Type B pancreatic cell (in vitro differentiated cells): ENCODE measurements at regions not wholly inside any gene's neighbourhood (a gene's known extent, or its start where the extent isn't known, plus 50 kb on each side); places are given as distances from the start of the nearest gene placed in this dataset.

ENCODE experiments used
- DNase-seq: peaks from one replicate; pipeline ENCODE4 v3.0.0; 2021; ENCODE audit warnings: mixed read lengths; ENCODE audit not compliant: unreplicated experiment; ENCODE audit errors: extremely low spot score
- H3K27ac Mint-ChIP-seq: 2 replicates; pipeline ENCODE4 v1.8.0; 2021; ENCODE audit warnings: mild to moderate bottlenecking, mixed read lengths
- H3K27me3 Mint-ChIP-seq: 2 replicates; pipeline ENCODE4 v1.8.0; 2021; ENCODE audit warnings: mixed read lengths
- H3K36me3 Mint-ChIP-seq: 2 replicates; pipeline ENCODE4 v1.8.0; 2021; ENCODE audit warnings: mixed read lengths
- H3K4me1 Mint-ChIP-seq: one replicate; pipeline ENCODE4 v1.8.0; 2021; ENCODE audit warnings: mixed read lengths; ENCODE audit not compliant: unreplicated experiment
- H3K4me3 Mint-ChIP-seq: 2 replicates; pipeline ENCODE4 v1.8.0; 2021; ENCODE audit warnings: mild to moderate bottlenecking, mixed read lengths
- H3K9me3 Mint-ChIP-seq: 2 replicates; pipeline ENCODE4 v1.8.0; 2021; ENCODE audit warnings: mixed read lengths
- TF ChIP-seq, protein P1 (sequence below): fragments of 200-600 bp; sonication (generic); conservative IDR thresholded peaks from 2 replicates; pipeline ENCODE4 v1.5.0; 2021; ENCODE audit warnings: antibody characterized with exemption, mild to moderate bottlenecking

DNA sequence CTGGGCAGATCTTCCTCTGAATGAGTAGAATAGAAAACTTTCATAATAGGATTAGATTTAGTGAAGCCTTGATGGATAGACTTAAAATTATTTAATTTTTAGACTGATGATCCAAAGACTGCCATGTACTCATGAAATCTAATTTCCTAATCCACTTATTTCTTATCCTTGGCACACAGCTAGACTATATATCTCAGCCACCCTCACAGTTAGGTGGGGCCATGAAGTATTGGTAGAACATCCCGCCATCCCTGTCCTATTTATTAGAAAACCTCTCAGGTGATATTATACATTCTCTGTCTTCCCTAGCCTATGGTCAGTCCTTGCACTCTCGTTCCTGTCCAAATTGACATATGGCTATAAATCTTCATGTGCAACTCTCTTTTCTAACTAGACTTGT lies 110.9 kb downstream of the FAM170A start:
- no peaks in the 10 kb centered on the region for H3K9me3 Mint-ChIP-seq
- H3K36me3 Mint-ChIP-seq: no peaks in the 10 kb centered on the region
- no peak overlapping the region for H3K27ac Mint-ChIP-seq
- H3K27me3 Mint-ChIP-seq: no peaks in the 10 kb centered on the region
- H3K4me1 Mint-ChIP-seq: no peaks in the 10 kb centered on the region
- TF ChIP-seq, protein P1, sequence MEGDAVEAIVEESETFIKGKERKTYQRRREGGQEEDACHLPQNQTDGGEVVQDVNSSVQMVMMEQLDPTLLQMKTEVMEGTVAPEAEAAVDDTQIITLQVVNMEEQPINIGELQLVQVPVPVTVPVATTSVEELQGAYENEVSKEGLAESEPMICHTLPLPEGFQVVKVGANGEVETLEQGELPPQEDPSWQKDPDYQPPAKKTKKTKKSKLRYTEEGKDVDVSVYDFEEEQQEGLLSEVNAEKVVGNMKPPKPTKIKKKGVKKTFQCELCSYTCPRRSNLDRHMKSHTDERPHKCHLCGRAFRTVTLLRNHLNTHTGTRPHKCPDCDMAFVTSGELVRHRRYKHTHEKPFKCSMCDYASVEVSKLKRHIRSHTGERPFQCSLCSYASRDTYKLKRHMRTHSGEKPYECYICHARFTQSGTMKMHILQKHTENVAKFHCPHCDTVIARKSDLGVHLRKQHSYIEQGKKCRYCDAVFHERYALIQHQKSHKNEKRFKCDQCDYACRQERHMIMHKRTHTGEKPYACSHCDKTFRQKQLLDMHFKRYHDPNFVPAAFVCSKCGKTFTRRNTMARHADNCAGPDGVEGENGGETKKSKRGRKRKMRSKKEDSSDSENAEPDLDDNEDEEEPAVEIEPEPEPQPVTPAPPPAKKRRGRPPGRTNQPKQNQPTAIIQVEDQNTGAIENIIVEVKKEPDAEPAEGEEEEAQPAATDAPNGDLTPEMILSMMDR: no peak
- no peak overlapping the region for H3K4me3 Mint-ChIP-seq
- no peak for DNase-seq

DNA sequence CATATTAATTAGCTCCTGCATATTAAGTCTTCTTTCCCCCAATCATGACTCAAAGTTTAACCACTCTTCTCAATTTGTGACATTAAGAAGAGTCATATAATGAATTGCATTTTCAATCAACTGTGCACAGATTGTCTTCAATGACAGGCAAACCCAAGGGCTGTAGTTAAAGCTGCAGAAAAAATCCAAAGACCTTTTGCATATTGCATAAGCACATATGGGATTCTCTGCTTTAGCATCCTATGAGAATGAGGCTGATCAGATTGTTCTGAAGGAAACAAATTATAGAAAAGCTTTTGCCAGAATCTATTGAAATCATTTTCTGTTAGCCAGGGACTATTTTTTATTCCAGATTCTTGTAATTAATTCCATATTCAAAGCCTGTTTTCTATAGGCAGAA lies 112.3 kb downstream of the FAM170A start:
- Mint-ChIP-seq H3K9me3 (no peaks in the 10 kb centered on the region), H3K4me3 (no peak overlapping the region), H3K27ac (no peak overlapping the region), H3K36me3 (no peaks in the 10 kb centered on the region), H3K27me3 (no peaks in the 10 kb centered on the region), H3K4me1 (no peaks in the 10 kb centered on the region)
- TF ChIP-seq, protein P1: no peak
- DNase-seq: no peak

DNA sequence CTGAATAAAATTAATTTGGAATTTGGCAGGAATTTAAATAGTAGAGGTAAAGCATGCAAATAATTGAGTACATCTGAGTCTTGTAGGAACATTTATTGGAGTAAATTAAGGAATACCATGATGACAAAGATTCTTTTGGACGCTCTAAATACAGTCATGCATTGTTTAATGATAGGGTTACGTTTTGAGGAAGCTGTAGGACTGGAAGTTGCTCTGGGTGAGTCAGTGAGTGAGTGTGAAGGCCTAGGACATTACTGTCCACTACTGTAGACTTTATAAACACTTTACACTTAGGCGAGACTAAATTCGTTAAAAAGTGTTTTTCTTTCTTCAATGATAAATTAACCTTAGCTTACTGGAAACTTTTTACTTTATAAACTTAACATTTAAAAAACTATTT lies 113.0 kb downstream of the FAM170A start:
- no peak overlapping the region for H3K27ac Mint-ChIP-seq
- no peaks in the 10 kb centered on the region for H3K9me3 Mint-ChIP-seq
- no peaks in the 10 kb centered on the region for H3K27me3 Mint-ChIP-seq
- H3K4me1 Mint-ChIP-seq: no peaks in the 10 kb centered on the region
- H3K36me3 Mint-ChIP-seq: no peaks in the 10 kb centered on the region
- TF ChIP-seq, protein P1: no peak
- no peak overlapping the region for H3K4me3 Mint-ChIP-seq
- DNase-seq: no peak

DNA sequence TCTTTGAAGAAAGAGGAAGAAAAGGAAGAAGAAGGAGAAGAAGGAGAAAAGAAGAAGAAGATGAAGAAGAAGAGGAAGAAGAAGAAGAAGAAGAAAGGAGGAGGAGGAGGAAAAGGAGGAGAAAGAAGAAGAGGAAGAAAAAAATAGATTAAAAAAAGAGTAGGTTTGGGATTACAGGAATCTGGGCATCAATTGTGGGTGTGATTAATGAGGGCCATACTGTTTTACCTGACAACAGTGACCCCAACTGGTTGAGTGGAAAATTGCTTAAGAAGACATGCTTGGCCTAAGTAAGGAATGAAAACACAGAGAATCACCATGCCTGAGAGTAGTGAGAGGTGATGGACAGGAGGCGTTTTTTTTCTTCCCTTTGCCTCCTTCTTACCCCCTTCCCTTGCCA lies 114.6 kb downstream of the FAM170A start:
- no peak overlapping the region for H3K27ac Mint-ChIP-seq
- TF ChIP-seq, protein P1: peak; percentile 72
- H3K27me3 Mint-ChIP-seq: no peaks in the 10 kb centered on the region
- H3K36me3 Mint-ChIP-seq: no peaks in the 10 kb centered on the region
- no peaks in the 10 kb centered on the region for H3K9me3 Mint-ChIP-seq
- DNase-seq: no peak
- H3K4me1 Mint-ChIP-seq: no peaks in the 10 kb centered on the region
- no peak overlapping the region for H3K4me3 Mint-ChIP-seq

DNA sequence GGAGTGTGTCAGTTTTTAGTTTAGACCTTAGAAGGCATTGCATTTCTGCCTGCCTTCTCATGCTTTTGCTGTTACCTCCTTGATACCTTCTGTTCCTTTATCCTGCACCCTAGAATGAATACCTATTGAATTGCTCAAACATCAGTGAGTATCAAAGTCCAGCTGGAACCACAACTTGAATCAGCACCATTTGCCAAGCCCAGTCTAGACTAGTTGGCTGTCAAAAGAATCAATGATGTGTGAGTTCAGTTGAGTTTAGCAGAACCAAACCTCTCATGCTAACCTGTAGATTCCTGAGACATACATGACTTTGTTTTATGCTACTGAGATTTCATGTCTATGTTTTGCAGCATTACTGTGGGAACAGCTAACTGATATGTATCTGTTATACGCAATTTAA lies 116.6 kb downstream of the FAM170A start:
- TF ChIP-seq, protein P1: no peak
- Mint-ChIP-seq H3K27me3 (no peaks in the 10 kb centered on the region), H3K4me3 (no peak overlapping the region)

DNA sequence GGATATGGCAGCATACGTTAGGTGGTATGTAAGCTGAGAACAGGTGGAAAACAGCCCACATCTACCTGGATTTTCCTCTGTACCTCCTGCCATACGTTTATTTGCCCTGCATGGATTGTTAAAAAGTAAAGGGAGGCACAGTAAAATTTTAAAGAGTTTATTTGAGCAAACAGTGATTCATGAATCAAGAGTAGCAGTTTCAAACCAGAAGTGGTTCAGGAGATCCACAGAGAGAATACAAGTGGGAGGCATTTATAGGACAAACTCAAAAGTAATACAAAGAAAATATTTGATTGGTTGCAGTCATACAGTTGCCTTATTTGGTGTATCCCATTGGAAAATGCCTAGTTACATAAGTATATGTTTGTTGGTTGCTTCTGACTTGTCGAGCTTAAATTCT lies 117.6 kb downstream of the FAM170A start:
- no peaks in the 10 kb centered on the region for H3K36me3 Mint-ChIP-seq

More for the DNA sequence above, 116.6 kb downstream of the FAM170A start:
- Mint-ChIP-seq H3K27ac (no peak overlapping the region), H3K36me3 (no peaks in the 10 kb centered on the region), H3K4me1 (no peaks in the 10 kb centered on the region), H3K9me3 (no peaks in the 10 kb centered on the region)
- DNase-seq: no peak

More for the DNA sequence above, 117.6 kb downstream of the FAM170A start:
- Mint-ChIP-seq H3K4me3 (no peak overlapping the region), H3K27me3 (no peaks in the 10 kb centered on the region), H3K27ac (no peak overlapping the region), H3K4me1 (no peaks in the 10 kb centered on the region), H3K9me3 (no peaks in the 10 kb centered on the region)
- no peak for DNase-seq
- TF ChIP-seq, protein P1: no peak
